ENCODE measurements at regions not wholly inside any gene's neighbourhood (a gene's known extent, or its start where the extent isn't known, plus 50 kb on each side); places are given as distances from the start of the nearest gene placed in this dataset.
"Not testable (repeated sequence)": the region's sequence is repeated elsewhere in the genome, so short reads cannot be mapped to it uniquely, and the experiment has no call there.

GRCh38 chr20:1814861-1815260 is 80.3 kb upstream of the SIRPA start:
- ATAC-seq; CTCF ChIA-PET; POLR2A ChIA-PET; H3K4me3 Mint-ChIP-seq; H3K27ac Mint-ChIP-seq; H3K9me3 Mint-ChIP-seq (ENCODE audit: low read depth); H3K36me3 Mint-ChIP-seq (ENCODE audit: low read depth); DNase-seq; intact Hi-C loops (cut with DNase I, micrococcal nuclease): not testable (repeated sequence)
- peaks cover 35% of the 10 kb centered on the region for H3K27me3 Mint-ChIP-seq
- peaks cover 18% of the 10 kb centered on the region for H3K4me1 Mint-ChIP-seq

DNA sequence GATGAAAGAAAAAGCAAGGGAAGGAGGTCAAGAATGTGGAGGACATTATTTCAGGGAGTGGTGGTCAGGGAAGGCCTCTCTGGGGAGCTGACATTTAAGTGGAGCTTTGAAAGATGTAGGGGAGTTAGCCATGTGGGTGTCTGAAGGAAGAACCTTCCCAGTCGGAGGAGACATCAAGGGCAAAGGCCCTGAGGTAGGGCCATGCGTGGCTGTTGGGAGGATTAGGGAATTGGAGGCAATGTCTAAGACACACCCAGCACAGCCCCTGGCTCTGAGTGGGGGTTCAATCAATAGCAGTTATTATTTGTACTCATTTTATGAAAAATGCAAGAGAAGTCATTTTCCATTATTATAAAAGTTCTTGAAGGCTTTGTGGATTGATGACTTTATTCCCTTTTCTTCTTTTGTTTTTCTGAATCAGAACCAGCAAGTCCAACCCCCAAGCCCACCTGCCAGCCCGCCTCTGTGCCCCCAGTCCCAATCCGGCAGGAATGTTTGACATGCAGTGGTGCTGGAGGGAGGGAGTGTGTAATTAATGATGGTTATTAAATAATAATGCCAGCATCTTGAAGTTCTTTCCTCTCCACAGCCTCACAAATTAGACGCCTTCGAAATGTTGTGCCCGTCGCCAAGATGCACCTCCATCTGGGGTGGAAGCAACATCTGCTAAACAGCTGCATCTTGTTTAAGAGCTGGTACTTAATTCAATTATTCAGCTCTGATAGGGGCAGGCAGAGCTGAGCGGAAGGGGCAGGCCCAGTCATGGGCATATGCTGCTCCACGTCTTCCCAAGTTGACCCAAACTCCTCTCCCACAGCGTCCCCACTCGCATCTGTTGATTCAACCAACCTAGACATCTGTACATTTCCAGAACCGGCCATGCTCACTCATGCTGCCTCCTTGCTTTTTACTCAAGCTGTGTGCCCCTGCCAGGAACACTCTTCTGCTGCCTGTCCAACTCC is 81.3 kb upstream of the SIRPA start:
- ATAC-seq = no peak
- no peak overlapping the region for H3K4me3 Mint-ChIP-seq
- POLR2A ChIA-PET = no interaction called here
- intact Hi-C loops (cut with DNase I, micrococcal nuclease) = no loop called here
- no peaks in the 10 kb centered on the region for H3K9me3 Mint-ChIP-seq (ENCODE audit: low read depth)
- peaks cover 22% of the 10 kb centered on the region for H3K4me1 Mint-ChIP-seq
- peaks cover 33% of the 10 kb centered on the region for H3K27me3 Mint-ChIP-seq
- DNase-seq = no peak
- no peaks in the 10 kb centered on the region for H3K36me3 Mint-ChIP-seq (ENCODE audit: low read depth)
- CTCF ChIA-PET = no interaction called here
- no peak overlapping the region for H3K27ac Mint-ChIP-seq

GRCh38 chr20:1813101-1813529 is 82.1 kb upstream of the SIRPA start:
- Mint-ChIP-seq H3K4me3 (no peak overlapping the region), H3K36me3 (ENCODE audit: low read depth) (no peaks in the 10 kb centered on the region), H3K27ac (no peak overlapping the region), H3K4me1 (peaks cover 23% of the 10 kb centered on the region), H3K27me3 (peaks cover 24% of the 10 kb centered on the region), H3K9me3 (ENCODE audit: low read depth) (no peaks in the 10 kb centered on the region)
- CTCF ChIA-PET = no interaction called here
- POLR2A ChIA-PET = no interaction called here
- intact Hi-C loops (cut with DNase I, micrococcal nuclease) = no loop called here
- ATAC-seq (no peak), DNase-seq (no peak)

- Mint-ChIP-seq H3K4me1 (peaks cover 17% of the 10 kb centered on the region), H3K27me3 (peaks cover 23% of the 10 kb centered on the region), H3K4me3 (no peak overlapping the region), H3K36me3 (ENCODE audit: low read depth) (no peaks in the 10 kb centered on the region), H3K27ac (no peak overlapping the region), H3K9me3 (ENCODE audit: low read depth) (no peaks in the 10 kb centered on the region)
- ChIA-PET CTCF (interaction anchor here (0.7 to 1.9 kb wide), 4 partner anchors 30 to 308 kb away, joined by 3 to 4 read pairs (median 4); no protein-coding TSS in a partner anchor), POLR2A (no interaction called here)
- ATAC-seq = no peak
- no peak for DNase-seq
- intact Hi-C loops (cut with DNase I, micrococcal nuclease) = no loop called here
Measured at GRCh38 chr20:1811621-1812498, 83.3 kb upstream of the SIRPA start.

DNA sequence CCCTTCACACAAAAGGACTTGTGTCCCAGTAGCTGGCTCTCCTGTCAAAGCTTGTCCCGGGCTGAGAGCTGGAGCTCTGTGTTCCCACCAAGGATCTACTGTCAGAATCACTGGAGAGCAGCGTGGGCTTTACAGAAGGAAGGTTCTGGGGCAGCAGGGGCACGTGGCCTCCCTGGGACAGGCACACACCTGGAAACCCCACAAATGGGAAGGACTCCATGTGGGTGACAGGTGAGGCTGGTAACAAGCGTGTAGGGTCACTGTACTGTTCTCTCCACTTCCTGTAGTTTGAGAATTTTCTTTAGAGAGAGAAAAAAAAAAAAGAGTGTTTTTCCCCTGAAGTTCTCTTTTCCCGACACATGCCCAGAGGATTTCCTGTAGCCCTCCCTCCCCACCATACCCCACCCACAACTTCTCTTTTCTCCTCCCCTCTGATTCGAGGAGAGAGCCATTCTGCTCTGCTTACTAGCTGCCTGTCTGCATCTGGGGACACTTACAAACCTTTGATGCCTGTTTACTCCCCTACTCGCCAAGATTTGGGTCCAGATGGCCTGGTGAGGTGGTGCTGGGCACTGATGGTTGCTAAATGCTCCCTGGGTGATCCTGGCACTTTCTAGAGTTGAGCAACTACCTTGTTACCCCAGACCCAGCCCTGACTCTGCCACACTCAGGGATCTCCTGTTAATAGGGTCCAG is 84.1 kb upstream of the SIRPA start:
- Mint-ChIP-seq H3K36me3 (ENCODE audit: low read depth) (no peaks in the 10 kb centered on the region), H3K27ac (no peak overlapping the region), H3K27me3 (peaks cover 20% of the 10 kb centered on the region), H3K4me3 (no peak overlapping the region), H3K9me3 (ENCODE audit: low read depth) (no peaks in the 10 kb centered on the region), H3K4me1 (peaks cover 14% of the 10 kb centered on the region)
- CTCF ChIA-PET = interaction anchor here (0.7 to 1.9 kb wide), 6 partner anchors 29 to 307 kb away, joined by 3 to 4 read pairs (median 4); no protein-coding TSS in a partner anchor
- intact Hi-C loops (cut with DNase I, micrococcal nuclease) = no loop called here
- POLR2A ChIA-PET = no interaction called here
- no peak for ATAC-seq
- DNase-seq = no peak

- Mint-ChIP-seq H3K36me3 (ENCODE audit: low read depth) (no peaks in the 10 kb centered on the region), H3K9me3 (ENCODE audit: low read depth) (no peaks in the 10 kb centered on the region), H3K4me1 (peaks cover 14% of the 10 kb centered on the region), H3K4me3 (no peak overlapping the region), H3K27ac (no peak overlapping the region), H3K27me3 (peaks cover 16% of the 10 kb centered on the region)
- ChIA-PET CTCF (interaction anchor here (0.7 to 1.9 kb wide), 3 partner anchors 29 to 32 kb away, joined by 3 to 4 read pairs (median 3); no protein-coding TSS in a partner anchor), POLR2A (no interaction called here)
- no peak for ATAC-seq
- no peak for DNase-seq
- intact Hi-C loops (cut with DNase I, micrococcal nuclease) = no loop called here
Measured at GRCh38 chr20:1810572-1810925, 84.7 kb upstream of the SIRPA start.

DNA sequence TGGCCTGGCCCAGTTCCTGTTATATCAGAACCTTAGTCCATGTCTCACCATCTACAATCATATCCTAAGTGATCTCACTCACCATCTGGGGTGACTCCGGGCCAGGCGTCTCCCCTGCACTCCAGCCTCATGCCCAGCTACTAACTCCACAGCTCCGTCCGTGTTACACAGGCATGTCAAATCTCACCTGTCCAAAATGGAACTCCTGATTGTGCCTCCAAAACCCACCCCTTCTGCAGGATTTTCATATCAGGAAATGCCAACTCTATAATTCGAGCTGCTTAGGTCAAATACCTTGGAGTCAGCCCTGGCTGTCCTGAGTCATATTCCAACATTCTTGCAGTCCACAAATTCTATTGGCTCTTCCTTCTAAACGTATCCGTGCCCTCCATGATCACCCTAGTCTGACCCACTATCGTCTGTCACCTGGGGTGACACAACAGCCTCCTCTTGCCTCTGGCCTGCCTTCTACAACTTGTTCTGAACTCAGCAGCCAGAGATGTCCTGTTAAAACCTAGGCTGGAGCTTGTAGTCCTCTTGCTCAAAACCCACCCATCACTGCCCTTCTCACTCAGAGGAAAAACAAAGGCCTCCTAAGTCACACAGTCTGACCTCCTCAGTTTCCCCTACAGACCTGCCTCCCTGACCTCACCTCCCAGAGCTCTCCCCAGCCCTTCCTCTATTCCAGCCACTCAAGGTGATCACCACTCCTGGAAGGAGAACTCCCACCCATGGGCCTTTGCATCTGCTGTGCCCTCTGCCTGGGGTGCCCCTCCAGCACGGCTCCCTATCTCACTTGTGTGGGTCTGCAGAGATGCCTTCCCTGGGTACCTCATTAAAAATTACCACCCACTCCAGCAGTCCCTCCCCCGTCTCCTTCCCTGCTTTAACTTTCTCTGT is 85.3 kb upstream of the SIRPA start:
- H3K27me3 Mint-ChIP-seq = peaks cover 11% of the 10 kb centered on the region
- intact Hi-C loops (cut with DNase I, micrococcal nuclease) = no loop called here
- H3K36me3 Mint-ChIP-seq (ENCODE audit: low read depth) = no peaks in the 10 kb centered on the region
- ATAC-seq = no peak
- no peak for DNase-seq
- no peak overlapping the region for H3K27ac Mint-ChIP-seq
- peaks cover 14% of the 10 kb centered on the region for H3K4me1 Mint-ChIP-seq
- ChIA-PET POLR2A (interaction anchor here (0.6 kb wide), 1 partner anchor 788 kb away, joined by 3 read pairs; no protein-coding TSS in a partner anchor), CTCF (interaction anchor here (1.5 to 1.9 kb wide), 2 partner anchors 28 to 33 kb away, joined by 3 to 4 read pairs; no protein-coding TSS in a partner anchor)
- no peaks in the 10 kb centered on the region for H3K9me3 Mint-ChIP-seq (ENCODE audit: low read depth)
- H3K4me3 Mint-ChIP-seq = no peak overlapping the region

DNA sequence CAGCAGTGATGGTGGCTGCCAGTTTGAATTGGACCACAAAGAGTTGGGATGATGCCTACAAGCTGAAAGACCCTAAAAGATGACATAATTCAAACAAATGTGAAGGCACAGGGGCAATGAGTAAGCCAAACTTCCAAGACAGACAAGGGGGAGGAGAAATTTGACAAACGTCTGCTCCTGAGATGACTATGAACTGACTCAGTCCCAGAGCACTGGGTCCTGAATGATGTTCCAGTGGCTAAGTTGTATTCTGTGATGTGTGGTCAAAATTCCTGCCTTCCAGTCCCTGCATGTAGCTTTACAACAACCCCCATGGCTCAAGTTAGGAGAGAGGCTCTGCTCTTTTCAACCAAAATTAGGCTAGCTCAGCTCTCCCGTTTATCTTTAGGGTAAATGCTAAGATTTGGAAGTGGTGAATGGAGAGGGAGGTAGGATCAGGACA is 86.1 kb upstream of the SIRPA start:
- intact Hi-C loops (cut with DNase I, micrococcal nuclease) = no loop called here

DNA sequence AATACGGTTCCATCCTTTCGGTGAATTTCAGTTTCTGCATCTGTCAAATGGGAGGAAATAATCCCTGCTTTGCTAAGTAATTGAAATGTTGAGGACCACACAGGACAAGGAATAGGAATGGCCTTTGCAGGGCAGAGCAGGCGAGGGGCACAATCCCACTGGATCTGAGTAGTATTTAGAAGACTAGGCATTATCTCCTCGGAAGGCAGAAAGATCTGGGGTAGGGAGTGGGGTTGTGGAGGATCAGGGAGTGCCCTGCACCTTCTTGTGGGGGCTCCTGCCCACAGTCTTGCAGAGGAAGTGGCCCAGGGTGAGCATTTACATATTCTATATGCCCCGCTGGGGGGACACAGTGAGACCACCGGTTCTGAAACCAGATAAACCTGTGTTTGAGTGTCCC is 87.1 kb upstream of the SIRPA start:
- no peaks in the 10 kb centered on the region for H3K36me3 Mint-ChIP-seq (ENCODE audit: low read depth)
- no peaks in the 10 kb centered on the region for H3K9me3 Mint-ChIP-seq (ENCODE audit: low read depth)
- DNase-seq (no peak), ATAC-seq (no peak)
- peaks cover 19% of the 10 kb centered on the region for H3K27me3 Mint-ChIP-seq
- ChIA-PET POLR2A (no interaction called here), CTCF (no interaction called here)
- intact Hi-C loops (cut with DNase I, micrococcal nuclease) = no loop called here
- H3K4me3 Mint-ChIP-seq = no peak overlapping the region
- H3K27ac Mint-ChIP-seq = no peak overlapping the region
- H3K4me1 Mint-ChIP-seq = peaks cover 14% of the 10 kb centered on the region

More for the DNA sequence above, 86.1 kb upstream of the SIRPA start:
- Mint-ChIP-seq H3K27ac (no peak overlapping the region), H3K36me3 (ENCODE audit: low read depth) (no peaks in the 10 kb centered on the region), H3K4me3 (no peak overlapping the region), H3K9me3 (ENCODE audit: low read depth) (no peaks in the 10 kb centered on the region), H3K27me3 (peaks cover 17% of the 10 kb centered on the region), H3K4me1 (peaks cover 14% of the 10 kb centered on the region)
- ChIA-PET POLR2A (no interaction called here), CTCF (interaction anchor here (0.6 to 1.5 kb wide), 2 partner anchors 33 to 110 kb away, joined by 3 to 4 read pairs; no protein-coding TSS in a partner anchor)
- peak; percentile 77 for ATAC-seq
- DNase-seq = no peak

- H3K9me3 Mint-ChIP-seq (ENCODE audit: low read depth) = no peaks in the 10 kb centered on the region
- H3K4me1 Mint-ChIP-seq = peaks cover 19% of the 10 kb centered on the region
- H3K27me3 Mint-ChIP-seq = peaks cover 24% of the 10 kb centered on the region
- DNase-seq (no peak), ATAC-seq (no peak)
- intact Hi-C loops (cut with DNase I, micrococcal nuclease) = no loop called here
- ChIA-PET CTCF (no interaction called here), POLR2A (no interaction called here)
- no peaks in the 10 kb centered on the region for H3K36me3 Mint-ChIP-seq (ENCODE audit: low read depth)
- no peak overlapping the region for H3K4me3 Mint-ChIP-seq
- H3K27ac Mint-ChIP-seq = no peak overlapping the region
Measured at GRCh38 chr20:1807394-1807793, 87.8 kb upstream of the SIRPA start.
